WTC11 (cell line): ENCODE measurements at regions not wholly inside any gene's neighbourhood (a gene's known extent, or its start where the extent isn't known, plus 50 kb on each side); places are given as distances from the start of the nearest gene placed in this dataset.

ENCODE experiments used
- ATAC-seq: fragments of 200-7000 bp; cut with Tn5 transposase; 2 replicates; pipeline ENCODE4 v1.10.0; 2021; ENCODE audit warnings: mild to moderate bottlenecking, moderate library complexity
- CTCF ChIA-PET: fragments of 300-600 bp; sonication (Branson Sonifier 250); formaldehyde crosslinking; loops from one replicate; lab custom pipeline; 2021; ENCODE audit warnings: antibody characterized with exemption; lab: Charles Lee
- POLR2A ChIA-PET: fragments of 350-600 bp; sonication (Branson Sonifier 250); formaldehyde crosslinking; loops from one replicate; lab custom pipeline; 2021; ENCODE audit warnings: antibody characterized with exemption; lab: Charles Lee
- DNase-seq: peaks from one replicate; pipeline ENCODE4 v3.0.0; 2021; ENCODE audit warnings: low spot score
- H3K27ac Mint-ChIP-seq: 2 replicates; pipeline ENCODE4 v1.8.0; 2021; ENCODE audit warnings: mixed read lengths
- H3K27me3 Mint-ChIP-seq: 2 replicates; pipeline ENCODE4 v1.8.0; 2021; ENCODE audit warnings: low read depth, mild to moderate bottlenecking, moderate library complexity, mixed read lengths
- H3K36me3 Mint-ChIP-seq: 2 replicates; pipeline ENCODE4 v1.8.0; 2021; ENCODE audit warnings: mixed read lengths
- H3K4me1 Mint-ChIP-seq: 2 replicates; pipeline ENCODE4 v1.8.0; 2022; ENCODE audit warnings: mixed read lengths
- H3K4me3 Mint-ChIP-seq: 2 replicates; pipeline ENCODE4 v1.8.0; 2021; ENCODE audit warnings: mild to moderate bottlenecking, moderate library complexity, mixed read lengths
- H3K9me3 Mint-ChIP-seq: 2 replicates; pipeline ENCODE4 v1.8.0; 2021; ENCODE audit warnings: mixed read lengths
- E2F4 ChIP-seq: sonication (generic); formaldehyde crosslinking; IDR thresholded peaks from 2 replicates; pipeline ENCODE4 v1.8.1; 2022; ENCODE audit warnings: low read depth, mild to moderate bottlenecking, moderate library complexity, missing genetic modification reagents, borderline replicate concordance
- E2F5 ChIP-seq: sonication (generic); formaldehyde crosslinking; IDR thresholded peaks from 2 replicates; pipeline ENCODE4 v1.8.1; 2022; ENCODE audit warnings: mild to moderate bottlenecking, moderate library complexity, missing genetic modification reagents
- FOXJ3 ChIP-seq: sonication (generic); formaldehyde crosslinking; IDR thresholded peaks from 2 replicates; pipeline ENCODE4 v1.9.0; 2021; ENCODE audit warnings: missing genetic modification reagents, mild to moderate bottlenecking, borderline replicate concordance
- FOXP4 ChIP-seq: sonication (generic); formaldehyde crosslinking; IDR thresholded peaks from 2 replicates; pipeline ENCODE4 v1.8.0; 2022; ENCODE audit warnings: mild to moderate bottlenecking, missing genetic modification reagents
- GRHL2 ChIP-seq: fragments of 250-450 bp; sonication (Bioruptor Pico); IDR thresholded peaks from 2 replicates; pipeline ENCODE4 v1.8.0; 2022; ENCODE audit warnings: mild to moderate bottlenecking, moderate library complexity; ENCODE audit not compliant: insufficient replicate concordance, severe bottlenecking
- HMGA2 ChIP-seq: fragments of 250-450 bp; sonication (Bioruptor Pico); IDR thresholded peaks from 2 replicates; pipeline ENCODE4 v1.4.0; 2021; ENCODE audit warnings: mild to moderate bottlenecking, moderate library complexity
- HMGXB4 ChIP-seq: sonication (generic); formaldehyde crosslinking; IDR thresholded peaks from 2 replicates; pipeline ENCODE4 v1.8.1; 2023; ENCODE audit warnings: mild to moderate bottlenecking, moderate library complexity, missing genetic modification reagents
- MLX ChIP-seq: sonication (generic); formaldehyde crosslinking; IDR thresholded peaks from 2 replicates; pipeline ENCODE4 v1.8.1; 2023; ENCODE audit warnings: mild to moderate bottlenecking, missing genetic modification reagents, moderate library complexity
- ZNF219 ChIP-seq: sonication (generic); formaldehyde crosslinking; IDR thresholded peaks from 2 replicates; pipeline ENCODE4 v1.8.0; 2023; ENCODE audit warnings: missing genetic modification reagents, mild to moderate bottlenecking, borderline replicate concordance
- ZNF281 ChIP-seq: sonication (generic); formaldehyde crosslinking; IDR thresholded peaks from 2 replicates; pipeline ENCODE4 v1.8.0; 2023; ENCODE audit warnings: mild to moderate bottlenecking, missing genetic modification reagents
- ZNF671 ChIP-seq: fragments of 250-450 bp; sonication (Bioruptor Pico); IDR thresholded peaks from 2 replicates; pipeline ENCODE4 v1.8.0; 2021; ENCODE audit warnings: mild to moderate bottlenecking

- ATAC-seq = no peak
- ChIA-PET POLR2A (no interaction called here), CTCF (no interaction called here)
- no peak for DNase-seq
- Mint-ChIP-seq H3K36me3 (no peaks in the 10 kb centered on the region), H3K27me3 (no peaks in the 10 kb centered on the region), H3K27ac (no peak overlapping the region), H3K9me3 (peaks cover 39% of the 10 kb centered on the region), H3K4me1 (no peaks in the 10 kb centered on the region), H3K4me3 (no peak overlapping the region)
- no peak for TF ChIP-seq MLX (CRISPR knock-in tag)
- no peak for TF ChIP-seq GRHL2 (CRISPR knock-in tag)
- no peak for TF ChIP-seq HMGXB4 (CRISPR knock-in tag)
- no peak for TF ChIP-seq ZNF281
- TF ChIP-seq FOXP4 (CRISPR knock-in tag) = no peak
- no peak for TF ChIP-seq HMGA2
- no peak for TF ChIP-seq E2F4
- TF ChIP-seq ZNF671 = no peak
- TF ChIP-seq FOXJ3 = no peak
- no peak for TF ChIP-seq E2F5 (CRISPR knock-in tag)
- TF ChIP-seq ZNF219 (CRISPR knock-in tag) = no peak
Observed at GRCh38 chr9:80359291-80359690, 787.5 kb downstream of the TLE4 start.

GRCh38 chr9:80352967-80353366 lies 781.2 kb downstream of the TLE4 start:
- Mint-ChIP-seq H3K36me3 (peaks cover 8% of the 10 kb centered on the region), H3K4me1 (no peaks in the 10 kb centered on the region), H3K27ac (no peak overlapping the region), H3K27me3 (peaks cover 3% of the 10 kb centered on the region; the same call in 1 of the 2 replicates), H3K4me3 (no peak overlapping the region), H3K9me3 (peaks cover 44% of the 10 kb centered on the region)
- DNase-seq (no peak), ATAC-seq (no peak)
- ChIA-PET POLR2A (no interaction called here), CTCF (no interaction called here)
- TF ChIP-seq ZNF281 = no peak
